ENCODE measurements at regions not wholly inside any gene's neighbourhood (a gene's known extent, or its start where the extent isn't known, plus 50 kb on each side); places are given as distances from the start of the nearest gene placed in this dataset.

GRCh38 chr6:12610862-12611261, 105.7 kb upstream of the PHACTR1 start:
- H3K27me3 ChIP-seq (replicated peaks in 1 of 4; ENCODE audit: control insufficient read depth in 3 of 4, extremely low read depth in 1 of 4, insufficient read depth in 3 of 4, low read length in 3 of 4) = no peaks in the 10 kb centered on the region
- no peak overlapping the region for H3K4ac ChIP-seq (replicated peaks; ENCODE audit: insufficient read length, low read depth, low read length)
- H3K36me3 ChIP-seq (ENCODE audit: control insufficient read depth in 2 of 4, insufficient read depth in 4 of 4, low read length in 3 of 4) = no peaks in the 10 kb centered on the region
- H2AFZ ChIP-seq (ENCODE audit: low read length) = no peak overlapping the region
- ChIA-PET POLR2A (ENCODE audit: partially characterized antibody) (interaction anchor here (1.2 kb wide), 1 partner anchor 16 kb away, joined by 3 read pairs; no protein-coding TSS in a partner anchor), CTCF (ENCODE audit: partially characterized antibody) (interaction anchor here (0.8 to 1.2 kb wide), 3 partner anchors 9 to 228 kb away, joined by 3 to 4 read pairs (median 3); no protein-coding TSS in a partner anchor)
- H4K20me1 ChIP-seq (replicated peaks in 1 of 2; ENCODE audit: control insufficient read depth in 1 of 2, insufficient read depth in 2 of 2, low read length in 2 of 2) = no peaks in the 10 kb centered on the region
- no peaks in the 10 kb centered on the region for H3K9me3 ChIP-seq (ENCODE audit: insufficient read depth in 2 of 2, low read depth in 1 of 2, low read length in 1 of 2)
- no peak overlapping the region for H3K23ac ChIP-seq (ENCODE audit: insufficient read length)
- no peaks in the 10 kb centered on the region for H3K79me1 ChIP-seq (ENCODE audit: low read depth, low read length)
- 90% methylated on average over 5 of the region's 5 CpGs; no CpG with 5 or more reads in 1 of the 2 experiments for WGBS, 2 experiments (ENCODE audit: extremely low coverage in 1 of 2, insufficient coverage in 1 of 2, insufficient read length in 1 of 2, insufficient replicate concordance in 2 of 2, low coverage in 1 of 2, low lambda C conversion rate in 2 of 2, missing lambda C conversion rate in 1 of 2)
- no peak overlapping the region for H2BK15ac ChIP-seq (ENCODE audit: low read length)
- no peak overlapping the region for H4K91ac ChIP-seq (replicated peaks; ENCODE audit: insufficient read length, low read length)
- DNase-seq (ENCODE audit: low read depth in 1 of 2, low spot score in 2 of 2) = no peak
- no peak overlapping the region for H2BK120ac ChIP-seq (replicated peaks; ENCODE audit: low read depth, low read length)
- H2AK5ac ChIP-seq (ENCODE audit: low read depth, low read length) = no peak overlapping the region
- H3K18ac ChIP-seq (ENCODE audit: extremely low read depth, low read length) = no peak overlapping the region
- H3K4me2 ChIP-seq (ENCODE audit: insufficient read depth in 1 of 2, low read depth in 2 of 2, low read length in 2 of 2) = no peak overlapping the region
- H4K5ac ChIP-seq (ENCODE audit: insufficient read length, low read depth, low read length) = no peak overlapping the region
- H3K14ac ChIP-seq (ENCODE audit: insufficient read length) = no peak overlapping the region
- H3K79me2 ChIP-seq (ENCODE audit: control insufficient read depth in 1 of 2, insufficient read depth in 2 of 2, low read length in 2 of 2) = no peaks in the 10 kb centered on the region
- no peak overlapping the region for H3K4me3 ChIP-seq (ENCODE audit: extremely low read depth in 1 of 4, insufficient read depth in 2 of 4, low read depth in 3 of 4, low read length in 4 of 4)
- no peak overlapping the region for H2BK20ac ChIP-seq (ENCODE audit: low read length)
- no peak overlapping the region for H3K9ac ChIP-seq (replicated peaks in 1 of 4; ENCODE audit: extremely low read depth in 1 of 4, low read depth in 3 of 4, low read length in 3 of 4)
- H3K4me1 ChIP-seq (replicated peaks in 1 of 4; ENCODE audit: control insufficient read depth in 3 of 4, insufficient read depth in 4 of 4, low read length in 3 of 4) = 0 out of 7 replicates have a peak, but pooled peaks cover 0 to 3% (median 0%) of the 10 kb centered on the region in 4 experiments
- H3K23me2 ChIP-seq (ENCODE audit: low read depth, low read length) = no peaks in the 10 kb centered on the region
- FAIRE-seq = no peak
- no peak overlapping the region for H3K56ac ChIP-seq (replicated peaks; ENCODE audit: insufficient read length, low read depth, low read length)
- no peak overlapping the region for H4K8ac ChIP-seq (ENCODE audit: extremely low read depth, insufficient read depth, low read length)
- H3K27ac ChIP-seq (ENCODE audit: low read depth, low read length) = no peak overlapping the region
- H2BK5ac ChIP-seq (ENCODE audit: low read depth, low read length) = no peak overlapping the region
- no peak overlapping the region for H2BK12ac ChIP-seq (ENCODE audit: low read depth, low read length)

Measured in H1 (cell line).